ENCODE measurements at regions not wholly inside any gene's neighbourhood (a gene's known extent, or its start where the extent isn't known, plus 50 kb on each side); places are given as distances from the start of the nearest gene placed in this dataset.
A peak's percentile ranks its signal among the peaks of the same experiment; 100 is the strongest.

DNA sequence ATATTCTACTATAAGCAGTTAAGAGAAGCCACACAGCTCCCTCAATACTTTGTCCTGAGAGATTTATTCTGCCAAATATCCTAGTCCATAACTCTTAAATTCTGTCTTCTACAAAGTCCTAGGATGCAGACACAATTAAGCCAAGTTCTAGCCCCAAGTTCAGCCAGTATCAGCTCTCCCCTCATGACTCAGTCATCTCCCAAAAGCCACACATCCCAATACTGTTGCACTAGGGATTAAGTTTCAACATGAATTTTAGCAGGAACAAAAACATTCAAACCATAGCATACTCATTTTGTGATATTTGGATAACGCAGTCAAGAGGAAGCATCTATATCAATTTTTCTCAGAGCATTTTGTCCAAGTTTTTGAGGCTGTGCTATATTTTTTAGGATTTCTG, 277.4 kb downstream of the FZD1 start:
- Histone ChIP-seq H3K9me3 (ENCODE audit: control insufficient read depth, insufficient read depth, low read depth, low read length) (no peaks in the 10 kb centered on the region), H3K27ac (ENCODE audit: extremely low read depth, low read depth, low read length) (no peak overlapping the region), H3K4me1 (ENCODE audit: control insufficient read depth, insufficient read depth, low read length) (no peaks in the 10 kb centered on the region), H3K36me3 (ENCODE audit: control insufficient read depth in 2 of 2, insufficient read depth in 1 of 2, low read length in 2 of 2) (no peaks in the 10 kb centered on the region), H3K4me3 (ENCODE audit: low read depth, low read length) (no peak overlapping the region)
- CTCF ChIA-PET = no interaction called here
- POLR2A ChIA-PET = no interaction called here
- no peak for TF ChIP-seq ZNF157 (tag by site-specific recombination; IDR thresholded peaks at IDR 0.05)
- TF ChIP-seq ZNF626 (tag by site-specific recombination; IDR thresholded peaks at IDR 0.05) = no peak
- TF ChIP-seq, protein P1, sequence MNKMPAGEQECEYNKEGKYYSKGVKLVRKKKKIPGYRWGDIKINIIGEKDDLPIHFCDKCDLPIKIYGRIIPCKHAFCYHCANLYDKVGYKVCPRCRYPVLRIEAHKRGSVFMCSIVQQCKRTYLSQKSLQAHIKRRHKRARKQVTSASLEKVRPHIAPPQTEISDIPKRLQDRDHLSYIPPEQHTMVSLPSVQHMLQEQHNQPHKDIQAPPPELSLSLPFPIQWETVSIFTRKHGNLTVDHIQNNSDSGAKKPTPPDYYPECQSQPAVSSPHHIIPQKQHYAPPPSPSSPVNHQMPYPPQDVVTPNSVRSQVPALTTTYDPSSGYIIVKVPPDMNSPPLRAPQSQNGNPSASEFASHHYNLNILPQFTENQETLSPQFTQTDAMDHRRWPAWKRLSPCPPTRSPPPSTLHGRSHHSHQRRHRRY (tag by site-specific recombination; IDR thresholded peaks at IDR 0.05) = no peak

DNA sequence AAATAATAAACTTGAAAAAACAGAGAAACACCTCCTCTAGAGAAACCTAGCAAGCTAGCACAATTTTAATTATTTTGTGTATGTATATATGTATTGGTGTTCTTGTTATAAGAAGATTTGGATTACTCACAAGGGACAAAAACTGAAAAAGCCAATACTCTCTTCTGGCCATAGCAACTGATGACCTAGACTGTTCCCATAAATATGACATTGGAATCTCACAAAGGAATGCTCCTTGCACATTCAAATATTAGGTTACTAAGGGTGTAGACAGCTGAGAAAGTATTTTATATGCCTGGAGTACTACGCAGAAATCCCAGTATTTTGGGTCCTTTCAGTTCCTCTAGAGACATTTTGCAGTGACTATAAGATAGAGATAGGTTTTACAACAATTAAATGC, 279.4 kb downstream of the FZD1 start:
- H3K4me1 ChIP-seq (ENCODE audit: control insufficient read depth, insufficient read depth, low read length) = no peaks in the 10 kb centered on the region
- H3K27ac ChIP-seq (ENCODE audit: extremely low read depth, low read depth, low read length) = no peak overlapping the region
- CTCF ChIA-PET = interaction anchor here (0.7 kb wide), 1 partner anchor 12 kb away, joined by 3 read pairs; no protein-coding TSS in a partner anchor
- no peaks in the 10 kb centered on the region for H3K9me3 ChIP-seq (ENCODE audit: control insufficient read depth, insufficient read depth, low read depth, low read length)
- POLR2A ChIA-PET = no interaction called here
- no peaks in the 10 kb centered on the region for H3K36me3 ChIP-seq (ENCODE audit: control insufficient read depth in 2 of 2, insufficient read depth in 1 of 2, low read length in 2 of 2)
- TF ChIP-seq ZNF174 (tag by site-specific recombination; IDR thresholded peaks at IDR 0.05) = no peak
- no peak for TF ChIP-seq ZNF791 (tag by site-specific recombination; IDR thresholded peaks at IDR 0.05)
- TF ChIP-seq SETDB1 (IDR thresholded peaks at IDR 0.05; ENCODE audit: insufficient read length, low read length) = no peak
- TF ChIP-seq KLF1 (tag by site-specific recombination; IDR thresholded peaks at IDR 0.05) = no peak
- TF ChIP-seq ZNF423 (tag by site-specific recombination; IDR thresholded peaks at IDR 0.05) = no peak
- TF ChIP-seq ZNF670 (tag by site-specific recombination; IDR thresholded peaks at IDR 0.05; ENCODE audit: low read depth) = no peak
- no peak for TF ChIP-seq SCRT1 (tag by site-specific recombination; IDR thresholded peaks at IDR 0.05; ENCODE audit: borderline replicate concordance)
- TF ChIP-seq KLF10 (tag by site-specific recombination; IDR thresholded peaks at IDR 0.05) = no peak
- no peak for TF ChIP-seq ZNF112 (tag by site-specific recombination; IDR thresholded peaks at IDR 0.05)
- no peak for TF ChIP-seq KLF9 (tag by site-specific recombination; IDR thresholded peaks at IDR 0.05; ENCODE audit: low read depth)
- TF ChIP-seq ZNF274 (IDR thresholded peaks at IDR 0.05; ENCODE audit: low read length) = no peak
- no peak for TF ChIP-seq ZNF274 (tag by site-specific recombination; IDR thresholded peaks at IDR 0.05; ENCODE audit: borderline replicate concordance)
- no peak for TF ChIP-seq OVOL3 (tag by site-specific recombination; IDR thresholded peaks at IDR 0.05)
- TF ChIP-seq GLI4 (tag by site-specific recombination; IDR thresholded peaks at IDR 0.05) = no peak
- TF ChIP-seq TCF7L2 (IDR thresholded peaks at IDR 0.05; ENCODE audit: borderline replicate concordance, low read depth, low read length) = no peak
- TF ChIP-seq ZNF335 (tag by site-specific recombination; conservative IDR thresholded peaks at IDR 0.05) = no peak
- TF ChIP-seq ZNF23 (tag by site-specific recombination; IDR thresholded peaks at IDR 0.05; ENCODE audit: borderline replicate concordance) = no peak
- TF ChIP-seq ZNF777 (tag by site-specific recombination; IDR thresholded peaks at IDR 0.05; ENCODE audit: borderline replicate concordance) = no peak
- TF ChIP-seq ZFP3 (tag by site-specific recombination; IDR thresholded peaks at IDR 0.05; ENCODE audit: low read depth) = no peak
- H3K4me3 ChIP-seq (ENCODE audit: low read depth, low read length) = no peak overlapping the region

DNA sequence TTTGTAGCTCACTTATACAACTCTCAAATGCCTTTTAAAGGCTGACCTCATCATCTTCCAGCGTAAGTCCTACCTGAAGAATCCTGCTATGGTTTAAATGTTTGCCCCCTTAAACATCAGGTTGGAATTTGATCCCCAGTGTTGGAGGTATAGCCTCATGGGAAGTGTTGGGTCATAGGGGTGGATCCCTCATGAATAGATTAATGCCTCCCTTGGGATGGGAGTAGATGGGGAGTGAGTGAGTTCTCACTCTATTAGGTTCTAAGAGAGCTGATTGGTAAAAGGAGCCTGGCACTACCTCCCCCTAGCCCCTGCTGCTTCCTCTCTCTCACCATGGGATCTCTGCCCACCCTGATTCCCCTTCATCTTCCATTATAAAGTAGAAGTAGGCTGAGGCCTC, 285.6 kb downstream of the FZD1 start:
- no peaks in the 10 kb centered on the region for H3K4me1 ChIP-seq (ENCODE audit: control insufficient read depth, insufficient read depth, low read length)
- no peaks in the 10 kb centered on the region for H3K36me3 ChIP-seq (ENCODE audit: control insufficient read depth in 2 of 2, insufficient read depth in 1 of 2, low read length in 2 of 2)
- no peak overlapping the region for H3K4me3 ChIP-seq (ENCODE audit: low read depth, low read length)
- 0 out of 2 replicates have a peak, but pooled peaks have one; percentile 13 for TF ChIP-seq KLF1 (tag by site-specific recombination; IDR thresholded peaks at IDR 0.05)
- TF ChIP-seq KLF10 (tag by site-specific recombination; IDR thresholded peaks at IDR 0.05) = no peak
- POLR2A ChIA-PET = no interaction called here
- H3K27ac ChIP-seq (ENCODE audit: extremely low read depth, low read depth, low read length) = no peak overlapping the region
- CTCF ChIA-PET = no interaction called here
- no peaks in the 10 kb centered on the region for H3K9me3 ChIP-seq (ENCODE audit: control insufficient read depth, insufficient read depth, low read depth, low read length)
